HG03159 (cell line): ENCODE measurements at regions not wholly inside any gene's neighbourhood (a gene's known extent, or its start where the extent isn't known, plus 50 kb on each side); places are given as distances from the start of the nearest gene placed in this dataset.
"Not testable (repeated sequence)": the region's sequence is repeated elsewhere in the genome, so short reads cannot be mapped to it uniquely, and the experiment has no call there.

Experiments used
- ATAC-seq: cut with Tn5 transposase; IDR thresholded peaks from one replicate; pipeline ENCODE4 v1.9.1; 2021; ENCODE audit warnings: mild to moderate bottlenecking, moderate library complexity; ENCODE audit not compliant: unreplicated experiment

DNA sequence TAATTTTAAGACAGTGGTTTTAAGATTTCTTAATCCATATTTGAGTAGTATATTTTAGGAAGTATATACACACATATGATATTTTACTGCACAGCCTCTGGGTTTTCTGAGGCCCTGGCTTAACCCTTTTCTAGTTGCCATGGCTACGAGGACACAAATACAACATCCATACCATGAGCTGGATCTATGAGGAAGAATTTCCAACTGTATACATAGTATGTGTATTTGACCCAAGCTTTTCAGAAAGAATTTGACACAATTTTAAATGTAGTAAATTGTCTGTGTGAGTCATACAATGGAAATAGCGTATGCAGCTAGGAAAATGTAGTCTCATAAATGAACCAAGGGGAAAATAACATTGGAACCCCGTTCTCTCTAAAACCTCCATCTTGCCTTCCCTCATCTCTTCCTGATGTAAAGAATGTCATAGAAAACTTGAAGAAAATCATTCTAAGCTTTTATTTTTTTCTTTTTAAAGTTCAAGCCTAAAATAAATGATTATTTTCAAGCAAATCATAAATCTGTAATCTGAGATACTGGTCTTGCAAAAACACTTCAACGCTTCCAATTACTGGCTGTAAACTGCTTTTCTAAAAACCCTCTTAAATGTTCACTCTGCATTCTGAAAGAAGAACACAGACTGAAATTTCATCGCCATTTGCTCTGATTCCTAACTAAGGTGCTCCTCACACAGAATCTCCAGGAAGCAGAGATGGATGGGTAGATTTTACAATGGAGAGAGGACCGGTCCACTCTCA, 172.4 kb downstream of the LACC1 start:
- ATAC-seq = no peak

DNA sequence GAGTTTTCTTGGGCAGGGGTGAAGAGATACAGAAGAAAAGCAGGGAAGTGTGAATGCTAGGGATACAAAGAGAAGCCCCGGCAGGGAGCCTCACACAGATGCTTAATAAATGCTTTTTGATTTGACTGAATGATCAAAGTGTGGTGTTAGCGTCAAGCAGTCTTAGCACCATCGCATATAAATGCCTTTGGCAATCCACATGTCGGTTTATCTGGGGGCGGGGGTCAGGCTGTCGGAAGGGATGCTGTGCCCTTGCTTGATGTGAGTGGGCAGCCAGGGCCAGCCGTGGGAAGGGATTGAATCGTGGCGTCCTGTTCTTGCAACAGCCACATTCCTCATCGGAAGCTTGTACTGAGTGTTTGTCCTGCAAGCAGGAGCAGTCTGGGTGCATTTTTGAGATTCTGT, 173.1 kb downstream of the LACC1 start:
- ATAC-seq = no peak

DNA sequence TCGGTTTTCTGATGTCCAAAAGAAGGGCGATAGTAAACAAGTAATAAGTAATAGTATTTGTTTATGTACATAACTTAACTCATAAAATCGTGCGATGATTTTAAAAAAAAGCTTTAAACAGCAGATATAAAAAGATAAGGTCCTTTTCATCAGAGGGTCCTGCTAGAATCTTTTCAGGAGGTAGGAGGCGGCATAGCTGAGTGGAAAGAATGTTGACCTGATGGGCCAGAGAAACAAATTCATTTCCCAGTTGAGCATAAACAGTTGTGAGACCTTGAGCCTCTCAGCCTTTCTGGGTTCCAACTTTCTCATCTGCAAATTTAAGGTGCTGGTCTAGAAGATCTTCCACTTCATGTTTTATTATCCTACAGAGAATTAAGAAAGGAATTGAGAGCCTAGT, 173.5 kb downstream of the LACC1 start:
- no peak for ATAC-seq

DNA sequence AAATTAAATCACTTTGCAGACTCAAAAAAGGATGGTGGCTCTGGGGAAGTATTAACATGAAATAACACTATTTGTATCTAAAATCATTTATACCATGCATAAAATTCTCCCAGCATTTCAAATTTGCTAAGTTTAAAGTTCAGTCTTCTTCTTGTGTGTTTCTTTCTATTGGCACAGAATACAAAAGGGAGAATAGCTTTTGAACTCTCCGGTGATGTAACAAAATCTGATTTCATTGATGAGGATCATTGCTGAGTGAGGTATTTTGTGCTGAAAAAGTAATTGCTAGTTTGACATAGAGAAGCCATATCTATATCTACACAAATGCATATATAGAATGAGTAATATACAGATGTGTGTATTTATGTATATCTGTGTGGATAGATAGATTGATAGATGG, 174.8 kb downstream of the LACC1 start:
- ATAC-seq = no peak

- not testable (repeated sequence) for ATAC-seq
Observed at GRCh38 chr13:44055681-44056080, 176.0 kb downstream of the LACC1 start.

GRCh38 chr13:44058067-44058466, 178.4 kb downstream of the LACC1 start:
- ATAC-seq = no peak

- ATAC-seq = no peak
Observed at GRCh38 chr13:44058624-44059215, 179.0 kb downstream of the LACC1 start.

DNA sequence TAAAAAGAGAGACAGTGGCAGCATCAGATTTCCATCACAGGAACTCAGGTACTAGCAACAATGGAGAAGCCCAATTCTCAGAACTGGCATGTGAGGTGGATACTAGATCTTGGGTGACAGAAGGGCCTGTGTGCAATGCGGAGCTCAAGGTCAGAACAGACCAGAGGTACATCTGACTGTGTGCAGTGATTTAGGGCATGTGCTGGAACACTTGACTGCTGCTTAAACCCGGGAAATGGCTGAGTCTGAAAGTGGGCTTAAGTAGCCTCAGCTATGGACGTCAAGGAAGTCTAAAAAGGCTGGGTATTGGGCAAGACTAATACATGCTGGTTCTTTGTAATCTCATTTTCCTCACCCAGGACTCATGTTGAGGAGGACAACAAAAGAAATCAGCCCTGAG, 182.2 kb downstream of the LACC1 start:
- ATAC-seq = no peak

DNA sequence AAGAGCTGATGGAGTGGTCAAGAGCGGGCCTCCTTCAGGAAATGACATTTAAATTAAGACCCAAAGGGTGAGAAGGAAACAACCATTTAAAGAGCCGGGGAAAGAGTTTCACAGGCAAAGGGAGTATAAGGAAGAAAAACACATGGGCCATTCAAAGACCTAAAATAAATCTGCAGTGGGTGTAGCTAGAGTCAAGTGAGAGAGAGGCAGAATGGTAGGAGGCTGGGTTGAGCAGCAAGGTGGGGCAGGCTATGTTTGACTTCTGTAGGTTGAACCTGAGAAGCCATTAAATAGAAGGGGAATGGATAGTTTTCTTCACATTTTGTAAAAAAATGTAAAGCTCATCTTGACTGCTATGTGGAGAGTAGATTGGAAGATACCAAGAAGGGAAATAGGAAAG, 183.8 kb downstream of the LACC1 start:
- ATAC-seq = no peak

DNA sequence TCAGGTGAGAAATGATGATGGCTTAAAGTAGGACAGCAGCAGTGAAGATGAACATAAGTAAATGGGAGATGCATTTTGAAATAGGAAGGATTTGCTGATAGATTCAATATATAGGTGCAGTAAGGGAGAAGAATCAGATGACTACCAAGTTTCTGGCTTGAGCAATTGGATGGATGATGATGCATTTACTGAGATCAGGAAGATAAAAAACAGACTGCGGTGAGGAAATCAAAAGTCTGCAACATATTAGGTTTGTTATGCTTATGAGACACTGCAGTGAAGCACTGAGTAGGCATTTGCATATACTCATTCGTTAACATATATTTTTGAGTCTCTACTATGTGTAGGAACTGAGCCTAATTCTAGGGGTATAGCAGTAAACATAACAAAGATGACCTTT, 184.2 kb downstream of the LACC1 start:
- ATAC-seq = no peak

DNA sequence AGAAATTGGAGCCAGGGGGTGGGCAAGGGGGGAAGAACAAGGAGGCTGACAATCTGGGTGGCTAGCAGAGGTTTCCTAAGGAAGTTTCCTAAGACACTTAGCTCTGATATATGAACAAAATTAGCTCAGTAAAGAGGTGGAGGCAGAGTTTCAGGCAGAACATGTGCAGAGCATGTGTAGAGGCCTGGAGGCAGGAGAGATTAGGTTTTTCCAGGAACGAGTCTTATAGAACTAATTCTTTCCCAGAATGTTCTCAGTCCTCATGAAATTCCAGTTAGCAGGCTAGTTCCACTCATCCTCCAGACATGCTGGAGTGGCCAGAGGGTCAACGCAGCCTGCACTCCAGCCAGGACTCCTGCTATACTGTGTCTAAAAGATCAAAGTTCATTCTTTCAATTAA, 184.7 kb downstream of the LACC1 start:
- ATAC-seq = no peak

- no peak for ATAC-seq
Observed at GRCh38 chr13:44068169-44068568, 188.5 kb downstream of the LACC1 start.

GRCh38 chr13:44068737-44069136, 189.0 kb downstream of the LACC1 start:
- ATAC-seq = no peak

DNA sequence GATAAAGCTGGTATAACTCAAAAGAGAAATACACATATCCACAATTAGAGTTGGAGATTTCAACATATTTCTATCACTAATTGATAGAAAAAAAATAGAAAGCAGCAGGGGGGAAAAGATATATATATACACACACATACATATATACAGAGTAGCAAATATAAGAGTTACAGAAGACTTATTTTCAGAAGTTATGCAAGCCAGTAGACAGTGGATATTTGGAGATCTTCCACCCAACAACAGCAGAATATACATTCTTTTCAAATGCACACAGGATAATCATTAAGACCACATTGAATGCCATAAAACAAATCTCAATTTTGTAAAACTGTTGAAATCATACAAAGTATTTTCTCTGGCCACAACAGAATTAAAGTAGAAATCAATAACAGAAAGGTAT, 192.8 kb downstream of the LACC1 start:
- ATAC-seq = no peak

DNA sequence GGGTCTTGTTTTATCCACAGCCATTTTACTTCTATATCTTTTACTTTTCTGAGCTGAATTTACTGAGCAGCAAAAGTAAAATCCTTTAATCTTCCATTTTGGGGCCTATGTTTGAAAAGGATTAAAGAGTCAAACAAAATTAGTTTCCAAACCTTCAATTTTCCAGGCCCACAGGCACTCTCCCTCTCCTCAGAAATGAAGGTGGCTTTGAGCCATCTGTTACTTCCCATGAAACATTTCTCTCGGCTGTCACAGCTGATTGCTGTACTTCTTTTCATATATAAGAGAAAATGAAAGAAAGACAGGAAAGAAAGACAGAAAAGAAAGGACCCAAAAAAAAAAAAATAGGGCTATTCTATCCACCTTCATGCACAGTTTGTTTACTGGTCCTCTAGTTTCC, 194.9 kb downstream of the LACC1 start:
- no peak for ATAC-seq

GRCh38 chr13:44075113-44075512, 195.4 kb downstream of the LACC1 start:
- no peak for ATAC-seq

- no peak for ATAC-seq
Observed at GRCh38 chr13:44078806-44079376, 199.2 kb downstream of the LACC1 start.

GRCh38 chr13:44079413-44080205, 199.9 kb downstream of the LACC1 start:
- ATAC-seq = no peak

DNA sequence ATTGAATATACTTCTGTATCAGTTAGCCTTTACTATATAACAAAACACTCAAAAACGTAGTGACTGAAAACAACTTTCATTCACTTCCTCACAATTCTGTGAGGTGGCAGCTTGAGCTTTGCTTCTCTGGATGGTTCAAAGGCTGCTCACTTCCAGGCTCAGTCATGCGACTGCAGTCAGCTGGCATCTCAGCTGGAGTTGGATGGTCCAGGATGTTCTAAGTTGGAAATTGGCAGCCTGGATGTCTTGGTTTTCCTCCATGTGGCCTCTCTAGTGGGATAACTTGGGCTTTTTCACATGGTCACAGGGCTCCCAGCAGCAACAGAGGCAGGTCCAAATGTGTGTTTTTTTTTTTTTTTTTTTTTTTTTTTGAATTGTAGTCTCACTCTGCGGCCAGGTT, 204.4 kb downstream of the LACC1 start:
- no peak for ATAC-seq

DNA sequence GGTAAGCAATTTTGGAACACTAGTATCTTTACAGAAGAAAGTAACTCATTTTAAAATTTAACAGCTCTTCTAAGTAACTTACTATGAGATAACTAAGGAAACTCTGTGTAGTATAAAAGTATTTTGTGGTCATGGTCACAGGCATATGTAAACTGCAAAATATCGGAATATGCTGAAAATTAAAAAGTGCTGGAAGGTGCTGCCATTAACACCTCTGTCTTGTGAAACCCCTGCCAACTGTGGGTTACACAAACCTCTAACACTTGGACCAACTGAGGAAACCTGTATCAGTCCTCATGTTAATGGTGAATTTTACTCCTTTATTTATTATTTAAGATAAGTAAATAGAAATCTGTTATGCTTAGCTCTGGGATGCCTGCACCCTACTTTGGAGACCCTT, 206.7 kb downstream of the LACC1 start:
- ATAC-seq = no peak

DNA sequence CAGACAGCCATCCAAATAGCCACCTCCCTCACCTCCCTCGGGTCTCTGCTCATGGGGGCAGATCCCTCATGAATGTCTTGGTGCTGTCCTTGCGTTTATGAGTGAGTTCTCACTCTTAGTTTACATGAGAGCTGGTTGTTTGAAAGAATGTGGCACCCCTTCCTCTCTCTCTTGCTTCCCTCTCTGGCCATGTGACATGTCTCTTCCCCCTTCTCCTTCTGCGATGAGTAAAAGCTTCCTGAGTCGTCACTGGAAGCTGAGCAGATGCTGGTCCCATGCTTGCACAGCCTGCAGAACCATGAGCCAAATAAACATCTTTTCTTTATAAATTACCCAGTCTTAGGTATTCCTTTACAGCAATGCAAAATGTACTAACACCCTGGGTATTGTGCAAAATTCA, 208.7 kb downstream of the LACC1 start:
- ATAC-seq = no peak

GRCh38 chr13:44088991-44089413, 209.3 kb downstream of the LACC1 start:
- ATAC-seq = no peak
